GM20000 (cell line): ENCODE measurements at regions not wholly inside any gene's neighbourhood (a gene's known extent, or its start where the extent isn't known, plus 50 kb on each side); places are given as distances from the start of the nearest gene placed in this dataset.

Experiments
- DNase-seq: peaks from one replicate; pipeline ENCODE4 v3.0.0; 2012; ENCODE audit warnings: low spot score
- CTCF ChIP-seq: IDR thresholded peaks from 2 replicates; pipeline ENCODE4 v1.5.1; 2012; ENCODE audit warnings: mild to moderate bottlenecking, control low read depth; ENCODE audit errors: extremely low read depth, missing control alignments

- no peak for TF ChIP-seq CTCF
- DNase-seq: no peak
Observed at GRCh38 chr2:49832555-49832954, 678.2 kb upstream of the FSHR start.

GRCh38 chr2:49831698-49832367 is 677.5 kb upstream of the FSHR start:
- no peak for DNase-seq
- no peak for TF ChIP-seq CTCF

- no peak for DNase-seq
- no peak for TF ChIP-seq CTCF
Observed at GRCh38 chr2:49830846-49831245, 676.5 kb upstream of the FSHR start.

- no peak for TF ChIP-seq CTCF
- DNase-seq: no peak
Observed at GRCh38 chr2:49827366-49827765, 673.1 kb upstream of the FSHR start.

GRCh38 chr2:49813208-49813607 is 658.9 kb upstream of the FSHR start:
- no peak for TF ChIP-seq CTCF
- DNase-seq: no peak

- TF ChIP-seq CTCF: no peak
- no peak for DNase-seq
Observed at GRCh38 chr2:49812730-49813129, 658.4 kb upstream of the FSHR start.

- no peak for TF ChIP-seq CTCF
- no peak for DNase-seq
Observed at GRCh38 chr2:49811502-49811901, 657.2 kb upstream of the FSHR start.
